ENCODE measurements at regions not wholly inside any gene's neighbourhood (a gene's known extent, or its start where the extent isn't known, plus 50 kb on each side); places are given as distances from the start of the nearest gene placed in this dataset.

DNA sequence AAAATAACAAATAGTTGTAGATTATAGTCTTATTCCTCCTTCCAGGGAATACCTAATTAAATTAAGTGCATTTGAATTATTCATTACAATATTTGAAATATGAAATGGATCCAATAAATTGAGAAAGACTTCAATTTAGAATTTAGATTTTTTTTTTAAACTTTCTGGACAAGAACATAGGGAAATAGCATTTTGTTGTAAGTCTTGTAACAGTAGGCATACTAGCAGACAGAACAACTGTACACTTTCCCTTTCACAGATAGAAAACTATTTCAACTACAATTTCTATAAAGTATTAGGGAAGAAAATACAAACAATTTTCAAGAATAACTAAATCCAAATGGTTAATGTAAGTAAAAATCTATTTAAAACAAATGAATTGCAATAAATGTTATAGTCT lies 577.5 kb downstream of the USP25 start:
- Mint-ChIP-seq H3K36me3 (ENCODE audit: low read depth) (no peaks in the 10 kb centered on the region), H3K9me3 (no peaks in the 10 kb centered on the region), H3K27me3 (no peaks in the 10 kb centered on the region), H3K4me1 (no peaks in the 10 kb centered on the region), H3K27ac (no peak overlapping the region), H3K4me3 (no peak overlapping the region)
- no peak for DNase-seq
- no peak for ATAC-seq

DNA sequence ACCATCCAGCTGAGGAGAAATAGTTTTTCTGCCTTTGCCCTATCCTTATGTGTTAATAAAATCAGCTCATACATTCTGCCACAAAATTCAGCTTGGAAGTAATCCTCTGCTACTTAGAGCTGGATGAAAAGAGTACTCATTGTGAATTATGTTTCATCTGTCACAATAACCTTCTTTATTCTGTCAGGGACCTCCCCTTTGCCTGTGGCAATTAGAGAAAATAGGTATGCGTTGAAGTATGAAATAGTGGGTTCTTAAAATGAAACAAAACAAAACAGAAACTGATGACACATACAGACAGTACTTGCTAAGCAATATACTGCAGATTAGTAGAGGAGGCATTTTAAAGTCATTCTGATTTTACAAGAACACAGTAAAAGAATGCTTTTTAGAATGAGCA lies 578.5 kb downstream of the USP25 start:
- Mint-ChIP-seq H3K4me1 (no peaks in the 10 kb centered on the region), H3K27me3 (no peaks in the 10 kb centered on the region), H3K9me3 (no peaks in the 10 kb centered on the region), H3K4me3 (no peak overlapping the region), H3K36me3 (ENCODE audit: low read depth) (no peaks in the 10 kb centered on the region), H3K27ac (no peak overlapping the region)
- no peak for DNase-seq
- peak; percentile 59 for ATAC-seq

DNA sequence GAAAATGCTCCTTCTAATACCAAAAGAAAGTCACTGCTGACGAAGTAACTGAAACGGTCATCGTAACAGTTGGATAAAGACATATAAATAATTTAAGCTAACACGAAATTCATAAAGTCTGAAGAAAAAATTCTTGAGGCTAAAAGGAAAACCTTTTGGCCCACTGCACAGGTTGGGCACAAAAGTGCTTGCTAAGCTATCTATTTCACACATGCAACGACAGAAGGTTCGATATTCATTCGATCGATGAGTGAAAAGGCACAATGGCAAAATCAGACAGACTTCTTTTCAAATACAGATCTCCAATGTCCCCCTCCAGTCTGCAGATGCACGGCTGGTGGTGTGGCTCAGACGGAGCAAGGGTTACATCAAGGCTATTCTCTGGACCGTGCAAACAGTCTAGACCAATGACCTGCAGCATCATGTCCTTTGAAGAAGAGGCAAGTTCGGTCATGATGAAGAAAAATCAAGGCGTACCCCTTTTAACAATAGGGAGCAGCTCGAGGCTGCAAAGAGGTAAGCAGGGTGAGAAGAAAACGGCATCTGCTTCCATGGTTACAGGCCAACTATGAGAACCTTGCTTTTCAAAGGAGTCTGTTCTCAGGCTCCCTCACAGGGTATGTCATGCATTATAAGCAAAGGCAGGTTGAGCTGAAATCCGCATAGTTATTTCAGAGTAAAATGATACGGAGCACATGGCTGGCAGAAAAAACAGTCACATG lies 579.6 kb downstream of the USP25 start:
- Mint-ChIP-seq H3K9me3 (no peaks in the 10 kb centered on the region), H3K36me3 (ENCODE audit: low read depth) (no peaks in the 10 kb centered on the region), H3K4me3 (no peak overlapping the region), H3K27ac (no peak overlapping the region), H3K27me3 (no peaks in the 10 kb centered on the region), H3K4me1 (no peaks in the 10 kb centered on the region)
- DNase-seq: no peak
- ATAC-seq: no peak

DNA sequence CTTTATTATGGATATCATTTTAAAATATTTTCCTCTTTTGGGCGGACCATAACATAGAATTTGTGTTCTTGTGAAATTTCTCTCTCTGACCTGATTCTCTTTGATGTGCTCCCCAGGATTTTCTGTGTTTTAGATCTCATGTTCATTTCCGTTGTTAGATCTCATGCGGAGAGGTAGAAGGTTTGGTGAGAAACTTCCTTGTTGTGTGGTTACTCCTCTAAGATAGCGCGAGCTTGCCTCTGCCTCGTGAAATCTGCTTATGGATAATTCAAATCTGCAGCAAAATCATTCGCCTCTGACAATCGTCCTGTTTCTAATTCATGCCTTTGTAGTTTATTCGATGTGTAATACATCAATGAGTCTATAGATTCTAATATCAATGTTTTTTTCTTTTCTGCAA lies 580.4 kb downstream of the USP25 start:
- no peak for DNase-seq
- no peak overlapping the region for H3K27ac Mint-ChIP-seq
- H3K36me3 Mint-ChIP-seq (ENCODE audit: low read depth): no peaks in the 10 kb centered on the region
- no peak for ATAC-seq
- H3K4me3 Mint-ChIP-seq: no peak overlapping the region
- no peaks in the 10 kb centered on the region for H3K4me1 Mint-ChIP-seq
- H3K9me3 Mint-ChIP-seq: no peaks in the 10 kb centered on the region
- no peaks in the 10 kb centered on the region for H3K27me3 Mint-ChIP-seq

DNA sequence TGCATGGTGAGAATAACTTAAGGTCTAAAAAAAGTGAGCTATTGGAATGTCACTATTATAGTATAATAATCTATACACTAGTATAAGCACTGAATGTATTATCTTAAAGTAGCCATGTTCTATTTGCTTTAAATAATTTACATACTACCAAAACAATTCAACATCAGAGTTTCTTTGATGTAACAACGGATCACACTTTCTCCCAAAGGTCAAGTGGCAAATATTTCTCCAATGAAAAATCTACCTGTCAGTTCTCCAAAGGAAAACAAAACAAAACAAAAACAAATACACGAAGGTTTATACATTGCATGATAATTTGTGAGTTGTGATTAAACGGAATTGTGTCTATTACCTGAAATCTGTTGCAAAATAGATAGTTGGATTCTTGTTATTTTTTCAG lies 581.4 kb downstream of the USP25 start:
- Mint-ChIP-seq H3K4me3 (no peak overlapping the region), H3K27me3 (no peaks in the 10 kb centered on the region), H3K36me3 (ENCODE audit: low read depth) (no peaks in the 10 kb centered on the region), H3K27ac (no peak overlapping the region), H3K9me3 (no peaks in the 10 kb centered on the region), H3K4me1 (no peaks in the 10 kb centered on the region)
- ATAC-seq: no peak
- DNase-seq: no peak

DNA sequence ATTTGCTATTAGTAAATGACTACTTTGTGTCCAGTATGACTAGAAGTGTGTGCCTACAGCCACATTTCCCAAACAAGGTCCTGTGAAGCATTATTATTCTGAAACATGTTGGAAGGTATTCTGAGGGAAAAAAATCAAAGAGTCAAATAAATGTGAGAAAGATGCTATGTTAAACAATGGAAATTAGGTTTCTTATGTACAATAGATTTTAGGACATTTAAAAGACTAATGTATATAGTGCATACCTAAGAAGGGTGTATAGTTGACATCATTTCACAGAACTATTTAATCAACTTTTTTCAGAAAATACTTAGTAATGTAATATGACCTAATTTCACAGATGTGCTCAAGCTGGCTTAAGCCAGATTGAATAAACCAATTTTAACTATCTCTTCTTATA lies 582.5 kb downstream of the USP25 start:
- H3K36me3 Mint-ChIP-seq (ENCODE audit: low read depth): no peaks in the 10 kb centered on the region
- no peaks in the 10 kb centered on the region for H3K4me1 Mint-ChIP-seq
- H3K27me3 Mint-ChIP-seq: no peaks in the 10 kb centered on the region
- no peak overlapping the region for H3K4me3 Mint-ChIP-seq
- no peaks in the 10 kb centered on the region for H3K9me3 Mint-ChIP-seq
- H3K27ac Mint-ChIP-seq: no peak overlapping the region
- ATAC-seq (no peak), DNase-seq (no peak)

DNA sequence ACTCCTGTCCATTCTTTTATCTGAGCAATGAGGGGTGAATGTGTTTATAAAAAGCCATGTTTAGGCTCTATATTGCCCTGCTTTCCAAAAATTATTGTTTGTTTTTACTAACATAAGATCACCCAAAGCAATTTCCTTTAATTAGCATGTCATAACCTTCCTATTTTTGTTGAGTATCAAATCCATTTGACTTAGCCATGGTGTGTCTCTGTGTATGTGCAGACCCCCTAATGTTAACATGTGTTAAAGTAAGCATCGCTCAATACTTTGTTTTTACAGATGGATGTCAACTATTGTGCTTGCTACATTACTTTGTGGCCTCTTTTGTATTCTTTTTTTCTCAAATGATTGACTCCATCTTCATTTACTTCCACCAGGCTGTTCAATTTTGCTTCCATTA lies 585.4 kb downstream of the USP25 start:
- Mint-ChIP-seq H3K36me3 (ENCODE audit: low read depth) (no peaks in the 10 kb centered on the region), H3K27me3 (peaks cover 2% of the 10 kb centered on the region), H3K9me3 (no peaks in the 10 kb centered on the region), H3K4me3 (no peak overlapping the region), H3K27ac (no peak overlapping the region), H3K4me1 (no peaks in the 10 kb centered on the region)
- DNase-seq: no peak
- ATAC-seq: no peak

DNA sequence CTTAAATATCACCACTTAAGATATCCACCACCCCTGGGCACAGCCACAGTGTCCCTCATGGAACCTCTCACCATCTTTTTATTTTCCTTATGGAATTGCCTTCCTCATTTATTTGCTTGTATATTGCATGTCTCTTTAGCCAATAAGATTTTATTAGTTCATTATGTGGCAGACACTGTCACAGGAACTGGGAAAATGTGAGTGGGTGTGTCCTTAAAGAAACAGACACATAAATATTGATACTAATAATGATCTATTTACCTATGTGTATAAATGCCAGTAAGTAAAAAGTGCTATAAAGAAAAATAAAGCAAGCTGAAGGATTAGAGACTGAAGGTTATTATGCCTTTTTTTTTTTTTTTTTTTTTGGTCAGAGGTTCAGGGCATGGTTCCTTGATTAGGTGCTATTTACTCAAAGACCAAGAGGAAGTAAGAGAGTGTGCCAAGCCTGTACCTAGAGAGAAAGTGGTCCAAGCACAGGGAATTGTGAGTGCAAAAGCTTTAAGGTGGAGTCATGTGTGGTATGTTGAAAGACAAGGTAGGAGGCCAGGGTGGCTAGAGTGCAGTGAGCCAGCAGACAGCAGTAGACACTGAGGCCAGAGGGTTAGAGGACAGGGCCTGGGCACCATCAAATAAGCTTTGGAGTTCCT lies 589.0 kb downstream of the USP25 start:
- H3K27ac Mint-ChIP-seq: no peak overlapping the region
- no peak for ATAC-seq
- no peaks in the 10 kb centered on the region for H3K36me3 Mint-ChIP-seq (ENCODE audit: low read depth)

DNA sequence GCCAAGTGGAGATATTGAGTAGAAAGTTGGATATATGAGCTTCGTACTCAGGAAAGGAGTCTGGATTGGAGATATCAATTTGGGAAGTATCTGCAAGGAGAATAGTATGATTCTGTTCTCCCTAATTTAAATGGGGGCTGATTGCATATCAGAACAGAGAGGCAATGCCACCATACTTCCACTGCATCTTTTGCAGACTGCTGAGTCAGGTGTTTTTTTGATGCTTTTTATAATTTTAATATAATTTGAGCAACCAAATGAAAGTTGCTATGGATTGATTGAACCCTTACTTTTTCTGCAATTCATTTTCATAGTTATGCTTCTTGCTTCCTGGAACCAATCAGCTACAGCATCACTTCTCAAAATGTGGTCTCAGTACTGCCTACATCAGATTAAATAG lies 590.3 kb downstream of the USP25 start:
- Mint-ChIP-seq H3K9me3 (no peaks in the 10 kb centered on the region), H3K4me1 (no peaks in the 10 kb centered on the region), H3K4me3 (no peak overlapping the region), H3K27ac (no peak overlapping the region), H3K27me3 (peaks cover 2% of the 10 kb centered on the region), H3K36me3 (ENCODE audit: low read depth) (no peaks in the 10 kb centered on the region)
- DNase-seq (no peak), ATAC-seq (no peak)

More for the DNA sequence above, 589.0 kb downstream of the USP25 start:
- H3K4me1 Mint-ChIP-seq: no peaks in the 10 kb centered on the region
- H3K4me3 Mint-ChIP-seq: no peak overlapping the region
- H3K27me3 Mint-ChIP-seq: peaks cover 2% of the 10 kb centered on the region
- no peaks in the 10 kb centered on the region for H3K9me3 Mint-ChIP-seq
- DNase-seq: no peak

DNA sequence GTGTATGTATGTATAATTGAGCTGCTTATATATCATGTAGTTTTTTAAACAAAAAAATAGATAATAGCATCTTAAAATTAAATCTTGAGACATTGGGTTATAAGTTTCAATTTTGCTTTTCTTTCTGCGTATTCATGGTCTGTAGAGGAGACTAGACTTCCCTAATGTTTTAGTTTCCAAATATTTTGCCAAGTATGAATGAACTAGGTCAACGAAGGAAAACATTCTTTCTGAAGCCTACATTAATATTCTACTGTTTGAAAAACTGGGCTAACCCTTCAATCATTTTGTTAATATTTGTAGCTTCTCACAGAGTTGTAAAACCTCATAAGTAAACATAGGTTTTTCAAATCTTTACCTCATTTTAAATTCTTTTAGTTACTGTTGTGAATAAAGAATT lies 592.7 kb downstream of the USP25 start:
- Mint-ChIP-seq H3K36me3 (ENCODE audit: low read depth) (no peaks in the 10 kb centered on the region), H3K4me3 (no peak overlapping the region), H3K4me1 (no peaks in the 10 kb centered on the region), H3K9me3 (no peaks in the 10 kb centered on the region), H3K27me3 (peaks cover 2% of the 10 kb centered on the region), H3K27ac (no peak overlapping the region)
- ATAC-seq (no peak), DNase-seq (no peak)

DNA sequence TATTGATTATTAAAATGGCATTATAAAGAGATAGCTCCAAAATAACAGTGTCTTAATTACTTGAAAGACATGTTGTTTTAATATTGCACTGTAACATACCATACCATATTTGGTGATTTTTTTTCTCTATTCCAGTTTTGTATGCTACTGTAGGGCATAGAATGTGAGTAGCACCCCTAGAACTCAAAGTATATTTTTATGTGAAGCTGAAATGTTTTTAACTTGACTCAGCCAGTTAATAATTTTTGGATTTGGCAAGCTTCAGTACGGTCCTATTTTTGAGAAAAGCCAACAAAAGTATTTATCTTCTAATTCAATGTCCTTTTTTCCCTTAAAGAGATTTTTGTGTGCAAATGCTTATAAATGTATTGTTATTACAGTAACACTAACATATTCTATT lies 593.8 kb downstream of the USP25 start:
- Mint-ChIP-seq H3K36me3 (ENCODE audit: low read depth) (no peaks in the 10 kb centered on the region), H3K4me3 (no peak overlapping the region), H3K27me3 (peaks cover 2% of the 10 kb centered on the region), H3K27ac (no peak overlapping the region), H3K4me1 (no peaks in the 10 kb centered on the region), H3K9me3 (no peaks in the 10 kb centered on the region)
- ATAC-seq (no peak), DNase-seq (no peak)

DNA sequence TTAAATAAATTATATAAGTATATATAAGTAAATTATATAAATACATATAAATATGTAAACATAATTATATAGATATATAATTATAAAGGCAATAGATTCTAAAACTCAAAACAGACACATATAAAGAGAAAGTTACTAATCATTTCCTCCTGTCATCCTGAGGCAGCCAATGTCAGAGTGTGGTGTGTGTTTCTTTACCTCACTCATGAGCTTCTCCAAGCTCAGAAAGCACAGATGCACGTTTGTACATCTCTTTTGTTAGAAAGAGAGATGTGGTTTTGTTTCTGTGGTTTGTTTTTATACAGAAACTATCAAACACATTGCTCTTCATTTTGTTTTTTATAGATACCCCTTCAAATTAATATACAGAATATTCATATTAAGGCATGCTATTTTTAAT lies 594.8 kb downstream of the USP25 start:
- DNase-seq (no peak), ATAC-seq (no peak)
- H3K4me1 Mint-ChIP-seq: no peaks in the 10 kb centered on the region
- no peak overlapping the region for H3K4me3 Mint-ChIP-seq
- H3K27ac Mint-ChIP-seq: no peak overlapping the region
- no peaks in the 10 kb centered on the region for H3K9me3 Mint-ChIP-seq
- H3K36me3 Mint-ChIP-seq (ENCODE audit: low read depth): no peaks in the 10 kb centered on the region
- no peaks in the 10 kb centered on the region for H3K27me3 Mint-ChIP-seq

DNA sequence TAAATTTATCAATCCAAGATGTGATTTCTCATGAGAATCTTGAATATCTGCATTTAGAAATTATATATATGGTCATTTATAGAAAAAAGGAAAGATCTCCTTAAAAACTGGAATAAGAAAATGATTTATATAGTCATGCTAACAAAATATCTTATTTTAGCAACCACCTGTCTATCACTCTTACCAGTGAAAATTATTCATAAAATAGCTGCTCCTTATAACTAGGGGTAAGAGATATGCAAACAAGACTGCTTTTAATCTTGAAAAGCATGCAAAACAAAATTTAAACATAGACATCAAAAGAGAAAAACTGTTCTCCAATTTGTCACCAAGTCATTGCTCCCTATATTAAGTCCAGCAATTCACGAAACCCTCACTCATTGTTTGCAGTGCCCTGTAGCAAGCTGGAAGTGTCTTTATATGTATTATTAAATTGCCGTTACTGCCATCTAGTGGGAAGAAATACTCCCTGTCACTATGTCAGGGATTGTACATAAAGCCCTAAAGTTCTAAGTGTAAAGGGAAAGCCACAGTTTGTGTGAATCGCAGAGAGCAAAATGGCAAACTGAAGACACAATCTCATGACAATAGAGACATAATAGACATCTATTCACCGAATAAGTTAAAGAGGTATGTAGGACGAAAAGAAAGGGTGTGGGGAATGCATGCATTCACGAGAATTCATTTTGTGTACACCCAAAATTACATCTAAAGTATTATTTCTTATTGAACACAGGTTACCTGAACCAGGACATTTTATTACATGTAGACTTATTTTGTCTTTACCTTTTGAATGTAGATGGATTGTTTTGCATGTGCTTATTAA lies 600.5 kb downstream of the USP25 start:
- Mint-ChIP-seq H3K27me3 (no peaks in the 10 kb centered on the region), H3K4me3 (no peak overlapping the region), H3K9me3 (no peaks in the 10 kb centered on the region), H3K27ac (no peak overlapping the region), H3K4me1 (no peaks in the 10 kb centered on the region), H3K36me3 (ENCODE audit: low read depth) (no peaks in the 10 kb centered on the region)
- no peak for DNase-seq
- ATAC-seq: peak; percentile 77

DNA sequence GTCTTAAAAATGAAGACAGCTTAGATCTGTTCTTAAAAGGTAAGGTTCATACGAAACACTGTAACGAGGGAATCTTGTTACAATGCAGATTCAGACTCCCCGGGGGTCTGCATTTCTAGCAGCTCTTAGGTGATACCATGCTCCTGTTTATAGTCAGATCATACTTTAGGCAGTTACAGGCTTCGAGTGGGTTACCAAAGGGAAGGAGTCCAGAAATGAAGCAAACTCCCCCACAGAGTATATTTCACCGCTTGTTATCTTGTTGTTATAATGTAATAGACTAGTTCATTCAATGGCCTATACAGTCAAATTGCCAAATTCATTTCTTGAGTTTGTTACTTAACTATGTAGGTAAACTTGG lies 601.1 kb downstream of the USP25 start:
- ATAC-seq (no peak), DNase-seq (no peak)
- Mint-ChIP-seq H3K36me3 (ENCODE audit: low read depth) (no peaks in the 10 kb centered on the region), H3K9me3 (no peaks in the 10 kb centered on the region), H3K27ac (no peak overlapping the region), H3K4me3 (no peak overlapping the region), H3K27me3 (no peaks in the 10 kb centered on the region), H3K4me1 (no peaks in the 10 kb centered on the region)

DNA sequence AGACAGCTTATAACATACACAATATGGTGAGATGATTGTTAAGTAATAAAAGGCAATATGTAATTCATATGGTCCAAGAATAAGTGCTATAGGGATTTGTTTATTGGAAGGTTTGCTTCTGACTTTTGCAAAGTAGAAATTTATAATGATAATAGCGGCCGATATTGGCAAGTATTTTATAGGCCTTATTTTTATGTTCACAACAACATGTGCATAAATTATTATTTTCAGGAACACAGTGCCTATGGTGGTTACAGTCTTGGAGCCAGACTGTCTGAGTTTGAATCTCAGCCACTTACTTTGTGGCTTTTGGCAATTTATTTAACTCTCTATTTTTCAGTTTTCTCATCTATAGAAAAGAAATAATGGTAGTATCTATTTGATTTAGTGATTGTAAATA lies 607.5 kb downstream of the USP25 start:
- ATAC-seq (no peak), DNase-seq (no peak)
- Mint-ChIP-seq H3K36me3 (ENCODE audit: low read depth) (no peaks in the 10 kb centered on the region), H3K4me3 (no peak overlapping the region), H3K27me3 (no peaks in the 10 kb centered on the region), H3K27ac (no peak overlapping the region), H3K9me3 (no peaks in the 10 kb centered on the region), H3K4me1 (no peaks in the 10 kb centered on the region)

Data from activated naive CD8-positive, alpha-beta T cell treated with anti-CD3 and anti-CD28 coated beads, Interleukin-2, amount 50 U/mL, for 24 hours (primary cell).